A549 (cell line): ENCODE measurements at regions not wholly inside any gene's neighbourhood (a gene's known extent, or its start where the extent isn't known, plus 50 kb on each side); places are given as distances from the start of the nearest gene placed in this dataset.
A peak's percentile ranks its signal among the peaks of the same experiment; 100 is the strongest.

Source experiments
- ATAC-seq, 2 experiments: fragments of 200-7000 bp in 1 of 2; fragments of >200 bp in 1 of 2; cut with Nextera tagmentation in 1 of 2; cut with Tn5 transposase in 1 of 2; 3 replicates each; pipeline versions ENCODE4 v1.8.0 to v1.9.1; 2018 to 2020; ENCODE audit warnings: mild to moderate bottlenecking in 1 of 2, moderate library complexity in 1 of 2
- CTCF ChIA-PET: fragments of 300-600 bp; sonication (Branson Sonifier 250); formaldehyde crosslinking; extraction: SDS; loops from one replicate; lab custom pipeline; 2021; ENCODE audit warnings: antibody characterized with exemption, inconsistent platforms; lab: Yijun Ruan, JAX
- POLR2A ChIA-PET: fragments of 350-600 bp; formaldehyde crosslinking; extraction: SDS; loops from one replicate; lab custom pipeline; 2021; ENCODE audit warnings: antibody characterized with exemption, inconsistent platforms; lab: Yijun Ruan, JAX
- DNase-seq, 2 experiments: peaks; one replicate each; pipeline versions ENCODE4 v3.0.0 to v3.0.0-alpha.2; 2011 to 2016; ENCODE audit warnings: low read depth in 1 of 2, low spot score in 1 of 2
- FAIRE-seq: peaks from 2 replicates; lab custom pipeline; 2011; peaks lifted over from hg19 to GRCh38; lab: Jason Lieb, UNC
- H3K27ac ChIP-seq, 2 experiments: fragments of >200 bp; sonication (Bioruptor Twin); formaldehyde crosslinking; 3 replicates each; pipeline ENCODE4 v1.5.1; 2016 to 2017
- H3K4me1 ChIP-seq: fragments of >200 bp; sonication (Bioruptor Twin); formaldehyde crosslinking; 3 replicates; pipeline ENCODE4 v1.6.1; 2016
- H3K4me2 ChIP-seq: fragments of >200 bp; sonication (Bioruptor Twin); formaldehyde crosslinking; 3 replicates; pipeline ENCODE4 v1.6.1; 2016
- H3K4me3 ChIP-seq: fragments of >200 bp; sonication (Bioruptor Twin); formaldehyde crosslinking; 3 replicates; pipeline ENCODE4 v1.5.1; 2016
- H3K9me3 ChIP-seq: fragments of >200 bp; sonication (Bioruptor Twin); formaldehyde crosslinking; 3 replicates; pipeline ENCODE4 v1.6.1; 2016
- ATOH8 ChIP-seq: fragments of 250-450 bp; sonication (Bioruptor Pico); IDR thresholded peaks from 2 replicates; pipeline ENCODE4 v1.5.0; 2020; ENCODE audit warnings: low read depth, mild to moderate bottlenecking, moderate library complexity
- CHD2 ChIP-seq: fragments of 150-350 bp; IDR thresholded peaks from 2 replicates; pipeline ENCODE4 v1.6.1; 2014; ENCODE audit warnings: low read length; ENCODE audit not compliant: partially characterized antibody
- CTCF ChIP-seq: fragments of >200 bp; sonication (Bioruptor Twin); formaldehyde crosslinking; IDR thresholded peaks from 3 replicates; pipeline ENCODE4 v1.5.1; 2016
- EHMT2 ChIP-seq: fragments of 200-600 bp; sonication (generic); IDR thresholded peaks from 2 replicates; pipeline ENCODE4 v1.6.1; 2016; ENCODE audit warnings: antibody characterized with exemption, low read depth, mild to moderate bottlenecking, moderate library complexity
- ELK1 ChIP-seq: fragments of 150-350 bp; IDR thresholded peaks from 2 replicates; pipeline ENCODE4 v1.6.1; 2014; ENCODE audit warnings: low read depth, mild to moderate bottlenecking, low read length
- FOSB ChIP-seq: fragments of 250-450 bp; sonication (Bioruptor Pico); IDR thresholded peaks from 2 replicates; pipeline ENCODE4 v1.5.0; 2020; ENCODE audit warnings: mild to moderate bottlenecking, moderate library complexity
- FOXS1 ChIP-seq: fragments of 250-450 bp; sonication (Bioruptor Pico); IDR thresholded peaks from 2 replicates; pipeline ENCODE4 v1.5.0; 2020; ENCODE audit warnings: mild to moderate bottlenecking, moderate library complexity
- HES2 ChIP-seq: fragments of >200 bp; sonication (Bioruptor Twin); formaldehyde crosslinking; IDR thresholded peaks from 2 replicates; pipeline ENCODE4 v1.6.1; 2016
- HEYL ChIP-seq: fragments of 250-450 bp; sonication (Bioruptor Pico); IDR thresholded peaks from 2 replicates; pipeline ENCODE4 v1.8.0; 2021; ENCODE audit warnings: mild to moderate bottlenecking, moderate library complexity
- HOXA7 ChIP-seq: fragments of 250-450 bp; sonication (Bioruptor Pico); IDR thresholded peaks from 2 replicates; pipeline ENCODE4 v1.5.0; 2020; ENCODE audit warnings: mild to moderate bottlenecking, moderate library complexity
- MAFK ChIP-seq: fragments of 450-650 bp; IDR thresholded peaks from 2 replicates; pipeline ENCODE4 v1.6.1; 2014; ENCODE audit not compliant: partially characterized antibody
- MYC ChIP-seq: IDR thresholded peaks from 2 replicates; pipeline ENCODE4 v1.6.1; 2012; ENCODE audit warnings: mild to moderate bottlenecking, inconsistent platforms, low read length, improper control_type of control experiment, borderline replicate concordance
- NR3C1 ChIP-seq: fragments of >200 bp; sonication (Bioruptor Twin); formaldehyde crosslinking; IDR thresholded peaks from 3 replicates; pipeline ENCODE4 v1.6.1; 2017
- PHF8 ChIP-seq: fragments of 200-600 bp; sonication (generic); IDR thresholded peaks from 2 replicates; pipeline ENCODE4 v1.6.1; 2016; ENCODE audit warnings: low read depth, mild to moderate bottlenecking, antibody characterized with exemption, moderate library complexity, borderline replicate concordance
- RCOR1 ChIP-seq: fragments of 150-350 bp; IDR thresholded peaks from 2 replicates; pipeline ENCODE4 v1.6.1; 2014; ENCODE audit warnings: antibody characterized with exemption, low read length, low read depth
- REST ChIP-seq: fragments of 200-600 bp; sonication (generic); IDR thresholded peaks from 2 replicates; pipeline ENCODE4 v1.6.1; 2016; ENCODE audit warnings: antibody characterized with exemption, mild to moderate bottlenecking, moderate library complexity
- RNF2 ChIP-seq: fragments of 200-600 bp; sonication (generic); IDR thresholded peaks from 2 replicates; pipeline ENCODE4 v1.6.1; 2016; ENCODE audit warnings: low read depth, mild to moderate bottlenecking, antibody characterized with exemption, moderate library complexity, borderline replicate concordance
- TFCP2L1 ChIP-seq: fragments of 250-450 bp; sonication (Bioruptor Pico); IDR thresholded peaks from 2 replicates; pipeline ENCODE4 v1.5.0; 2021; ENCODE audit warnings: mild to moderate bottlenecking
- TP53 ChIP-seq: fragments of 250-450 bp; sonication (Bioruptor Pico); IDR thresholded peaks from 2 replicates; pipeline ENCODE4 v1.5.0; 2021; ENCODE audit warnings: mild to moderate bottlenecking, moderate library complexity
- USF2 ChIP-seq: fragments of 450-650 bp; IDR thresholded peaks from 2 replicates; pipeline ENCODE4 v1.6.1; 2014; ENCODE audit warnings: antibody characterized with exemption
- ZFP36 ChIP-seq: fragments of 450-650 bp; IDR thresholded peaks from 2 replicates; pipeline ENCODE4 v1.6.1; 2014; ENCODE audit warnings: borderline replicate concordance; ENCODE audit not compliant: partially characterized antibody
- ZSCAN20 ChIP-seq: fragments of 250-450 bp; sonication (Bioruptor Pico); IDR thresholded peaks from 2 replicates; pipeline ENCODE4 v1.8.0; 2022; ENCODE audit warnings: mild to moderate bottlenecking, moderate library complexity
- WGBS: methylation state at CpG from one replicate; pipeline ENCODE4 v1.1.6; 2017; ENCODE audit errors: missing lambda C conversion rate; 5-methylcytosine and 5-hydroxymethylcytosine counted together

- no peak overlapping the region for H3K4me2 ChIP-seq
- ATAC-seq (no peak), FAIRE-seq (no peak), DNase-seq (no peak)
- 100% methylated on average over 1 of the region's 3 CpGs for WGBS
- peak; percentile 11 for TF ChIP-seq ZFP36
- TF ChIP-seq RNF2: no peak
- no peak for TF ChIP-seq MAFK
- POLR2A ChIA-PET: no interaction called here
- peak overlapping the region in 1 of 2 experiments; percentile 81; a peak in 3 of 6 replicates for H3K27ac ChIP-seq
- peaks cover 25% of the 10 kb centered on the region for H3K4me1 ChIP-seq
- CTCF ChIA-PET: interaction anchor here (1.3 to 14.8 kb wide), 11 partner anchors 13 to 245 kb away, joined by 4 to 465 read pairs (median 148); partner anchors contain the start of gene SMAD6
- H3K4me3 ChIP-seq: no peak overlapping the region
- no peaks in the 10 kb centered on the region for H3K9me3 ChIP-seq
Observed at GRCh38 chr15:66849393-66849745, 147.3 kb downstream of the SMAD6 start.

- Histone ChIP-seq H3K4me2 (no peak overlapping the region), H3K27ac (peak overlapping the region in 1 of 2 experiments; percentile 81; a peak in 3 of 6 replicates), H3K9me3 (no peaks in the 10 kb centered on the region), H3K4me1 (peaks cover 29% of the 10 kb centered on the region), H3K4me3 (no peak overlapping the region)
- FAIRE-seq: no peak
- CTCF ChIA-PET: interaction anchor here (1.0 to 14.8 kb wide), 18 partner anchors 9 to 341 kb away, joined by 3 to 465 read pairs (median 37); partner anchors contain the start of gene SMAD6
- TF ChIP-seq EHMT2 (no peak), REST (no peak), MYC (no peak), TP53 (no peak), HEYL (no peak), RCOR1 (no peak), NR3C1 (no peak), TFCP2L1 (CRISPR knock-in tag) (no peak), ATOH8 (CRISPR knock-in tag) (no peak), CHD2 (no peak), HES2 (no peak), ZSCAN20 (CRISPR knock-in tag) (no peak), FOXS1 (CRISPR knock-in tag) (no peak), PHF8 (no peak), ELK1 (no peak), CTCF (no peak), USF2 (no peak), HOXA7 (CRISPR knock-in tag) (no peak), FOSB (CRISPR knock-in tag) (no peak)
- POLR2A ChIA-PET: no interaction called here
- DNase-seq: no peak
- 97% methylated on average over 4 of the region's 4 CpGs for WGBS
- no peak for ATAC-seq
Observed at GRCh38 chr15:66849746-66850077, 147.7 kb downstream of the SMAD6 start.
